GM23248 (cell line): ENCODE measurements at regions not wholly inside any gene's neighbourhood (a gene's known extent, or its start where the extent isn't known, plus 50 kb on each side); places are given as distances from the start of the nearest gene placed in this dataset.

ENCODE experiments used
- DNase-seq: peaks from one replicate; pipeline ENCODE4 v3.0.0-alpha.2; 2015
- H2AFZ ChIP-seq: fragments of 200-600 bp; sonication (generic); 2 replicates; pipeline ENCODE4 v1.6.1; 2016; ENCODE audit warnings: antibody characterized with exemption
- H3F3A ChIP-seq: fragments of 200-600 bp; sonication (generic); 2 replicates; pipeline ENCODE4 v1.6.1; 2016; ENCODE audit warnings: mild to moderate bottlenecking, antibody characterized with exemption, mixed run types; ENCODE audit not compliant: insufficient read depth
- H3K27ac ChIP-seq: fragments of 200-600 bp; sonication (generic); 2 replicates; pipeline ENCODE4 v1.5.1; 2016; ENCODE audit warnings: mild to moderate bottlenecking
- H3K27me3 ChIP-seq: fragments of 200-600 bp; sonication (generic); replicated peaks from 2 replicates; pipeline ENCODE4 v1.6.1; 2016; ENCODE audit warnings: mild to moderate bottlenecking; ENCODE audit not compliant: insufficient read depth
- H3K36me3 ChIP-seq: fragments of 200-600 bp; sonication (generic); 2 replicates; pipeline ENCODE4 v1.6.1; 2016; ENCODE audit warnings: low read depth, mild to moderate bottlenecking
- H3K4me1 ChIP-seq: fragments of 200-600 bp; sonication (generic); 2 replicates; pipeline ENCODE4 v1.6.1; 2016; ENCODE audit warnings: mild to moderate bottlenecking; ENCODE audit not compliant: insufficient read depth
- H3K4me2 ChIP-seq: fragments of 200-600 bp; sonication (generic); one replicate; pipeline ENCODE4 v1.6.1; 2016; ENCODE audit warnings: mild to moderate bottlenecking; ENCODE audit not compliant: unreplicated experiment
- H3K4me3 ChIP-seq: fragments of 200-600 bp; sonication (generic); 2 replicates; pipeline ENCODE4 v1.5.1; 2016; ENCODE audit warnings: mild to moderate bottlenecking
- H3K79me2 ChIP-seq: fragments of 200-600 bp; sonication (generic); 2 replicates; pipeline ENCODE4 v1.6.1; 2016; ENCODE audit warnings: mild to moderate bottlenecking; ENCODE audit not compliant: insufficient read depth
- H3K9ac ChIP-seq: fragments of 200-600 bp; sonication (generic); 2 replicates; pipeline ENCODE4 v1.6.1; 2016; ENCODE audit warnings: mild to moderate bottlenecking
- H3K9me2 ChIP-seq: fragments of 200-600 bp; sonication (generic); 2 replicates; pipeline ENCODE4 v1.6.1; 2016; ENCODE audit warnings: mixed run types, mild to moderate bottlenecking, moderate library complexity; ENCODE audit not compliant: insufficient read depth
- H3K9me3 ChIP-seq: fragments of 200-600 bp; sonication (generic); one replicate; pipeline ENCODE4 v1.6.1; 2017; ENCODE audit warnings: low read depth
- H4K20me1 ChIP-seq: fragments of 200-600 bp; sonication (generic); 2 replicates; pipeline ENCODE4 v1.6.0; 2016; ENCODE audit not compliant: insufficient read depth
- EZH2 ChIP-seq: fragments of 200-600 bp; sonication (generic); IDR thresholded peaks from 2 replicates; pipeline ENCODE4 v1.6.1; 2018; ENCODE audit warnings: antibody characterized with exemption, mild to moderate bottlenecking; ENCODE audit not compliant: insufficient read depth, poor library complexity, severe bottlenecking
- EZH2phosphoT487 ChIP-seq: fragments of 200-600 bp; sonication (generic); IDR thresholded peaks from 2 replicates; pipeline ENCODE4 v1.6.1; 2018; ENCODE audit warnings: antibody characterized with exemption, moderate library complexity, mild to moderate bottlenecking, low read depth; ENCODE audit not compliant: insufficient read depth
- WGBS, 2 experiments: methylation state at CpG; one replicate each; pipeline ENCODE4 v1.1.6; 2015 to 2017; ENCODE audit warnings: low lambda C conversion rate in 2 of 2, low coverage in 1 of 2; ENCODE audit errors: missing lambda C conversion rate in 2 of 2; 5-methylcytosine and 5-hydroxymethylcytosine counted together
- in situ Hi-C: fragments of 300-500 bp; cut with MboI; formaldehyde crosslinking; loops from 2 replicates; pipeline ENCODE4 v1.15.0; 2020

- TF ChIP-seq EZH2 (no peak), EZH2phosphoT487 (no peak)
- no peak for DNase-seq
- H3K9me2 ChIP-seq, result no peaks in the 10 kb centered on the region
- H3K36me3 ChIP-seq, result no peaks in the 10 kb centered on the region
- H3K4me2 ChIP-seq, result no peak overlapping the region
- H3K79me2 ChIP-seq, result no peaks in the 10 kb centered on the region
- H3K9me3 ChIP-seq, result no peaks in the 10 kb centered on the region
- no peaks in the 10 kb centered on the region for H3K27me3 ChIP-seq
- no peaks in the 10 kb centered on the region for H4K20me1 ChIP-seq
- in situ Hi-C loops, result no loop called here
- no peak overlapping the region for H3K27ac ChIP-seq
- 44 to 55% methylated on average over 2 of the region's 2 CpGs for WGBS, 2 experiments
- no peak overlapping the region for H2AFZ ChIP-seq
- no peaks in the 10 kb centered on the region for H3F3A ChIP-seq
- H3K4me3 ChIP-seq, result no peak overlapping the region
- H3K4me1 ChIP-seq, result no peaks in the 10 kb centered on the region
- no peak overlapping the region for H3K9ac ChIP-seq
These were observed 144.1 kb upstream of the RBBP8 start for GRCh38 chr18:22789052-22789451.

- no peaks in the 10 kb centered on the region for H3K79me2 ChIP-seq
- no peak overlapping the region for H3K4me3 ChIP-seq
- H3K9ac ChIP-seq, result no peak overlapping the region
- TF ChIP-seq EZH2 (no peak), EZH2phosphoT487 (no peak)
- H3F3A ChIP-seq, result no peaks in the 10 kb centered on the region
- H4K20me1 ChIP-seq, result no peaks in the 10 kb centered on the region
- 73 to 77% methylated on average over 5 of the region's 5 CpGs for WGBS, 2 experiments
- H3K27me3 ChIP-seq, result no peaks in the 10 kb centered on the region
- in situ Hi-C loops, result no loop called here
- no peaks in the 10 kb centered on the region for H3K9me3 ChIP-seq
- H3K27ac ChIP-seq, result no peak overlapping the region
- no peaks in the 10 kb centered on the region for H3K4me1 ChIP-seq
- DNase-seq, result no peak
- no peak overlapping the region for H2AFZ ChIP-seq
- H3K4me2 ChIP-seq, result no peak overlapping the region
- H3K9me2 ChIP-seq, result no peaks in the 10 kb centered on the region
- no peaks in the 10 kb centered on the region for H3K36me3 ChIP-seq
These were observed 143.5 kb upstream of the RBBP8 start for GRCh38 chr18:22789600-22789999.

- Histone ChIP-seq H4K20me1 (no peaks in the 10 kb centered on the region), H3K4me3 (no peak overlapping the region), H3K9me2 (no peaks in the 10 kb centered on the region), H3K27ac (no peak overlapping the region), H3K36me3 (no peaks in the 10 kb centered on the region), H3K4me1 (no peaks in the 10 kb centered on the region), H3K9me3 (no peaks in the 10 kb centered on the region), H3K9ac (no peak overlapping the region), H3K4me2 (no peak overlapping the region), H3K79me2 (no peaks in the 10 kb centered on the region), H2AFZ (no peak overlapping the region), H3K27me3 (no peaks in the 10 kb centered on the region), H3F3A (no peaks in the 10 kb centered on the region)
- TF ChIP-seq EZH2phosphoT487 (no peak), EZH2 (no peak)
- 34 to 35% methylated on average over 4 of the region's 4 CpGs for WGBS, 2 experiments
- in situ Hi-C loops, result no loop called here
- no peak for DNase-seq
These were observed 142.4 kb upstream of the RBBP8 start for GRCh38 chr18:22790545-22791309.

- no peak overlapping the region for H3K9ac ChIP-seq
- H3K4me3 ChIP-seq, result no peak overlapping the region
- H3K79me2 ChIP-seq, result no peaks in the 10 kb centered on the region
- H4K20me1 ChIP-seq, result no peaks in the 10 kb centered on the region
- no peaks in the 10 kb centered on the region for H3K27me3 ChIP-seq
- H3K9me3 ChIP-seq, result no peaks in the 10 kb centered on the region
- DNase-seq, result no peak
- H3K4me2 ChIP-seq, result no peak overlapping the region
- TF ChIP-seq EZH2 (no peak), EZH2phosphoT487 (no peak)
- in situ Hi-C loops, result no loop called here
- no peaks in the 10 kb centered on the region for H3K36me3 ChIP-seq
- no peak overlapping the region for H2AFZ ChIP-seq
- no peak overlapping the region for H3K27ac ChIP-seq
- H3K4me1 ChIP-seq, result peaks cover 5% of the 10 kb centered on the region; the same call in 1 of the 2 replicates
- 10 to 13% methylated on average over 2 of the region's 2 CpGs for WGBS, 2 experiments
- H3F3A ChIP-seq, result no peaks in the 10 kb centered on the region
- H3K9me2 ChIP-seq, result no peaks in the 10 kb centered on the region
These were observed 141.9 kb upstream of the RBBP8 start for GRCh38 chr18:22791310-22791610.
